Prostate gland (tissue), 2 donors: ENCODE measurements at regions not wholly inside any gene's neighbourhood (a gene's known extent, or its start where the extent isn't known, plus 50 kb on each side); places are given as distances from the start of the nearest gene placed in this dataset.

ENCODE experiments used
- DNase-seq: peaks from one replicate; pipeline ENCODE4 v3.0.0-alpha.2; 2019; ENCODE audit warnings: low spot score
- H3K27ac ChIP-seq, 2 donors: fragments of 200-600 bp; sonication (generic); 2 replicates each; pipeline ENCODE4 v1.5.1; 2017 to 2019
- H3K27me3 ChIP-seq: fragments of 200-600 bp; sonication (generic); replicated peaks from 2 replicates; pipeline ENCODE4 v1.5.1; 2019; ENCODE audit not compliant: insufficient read depth
- H3K36me3 ChIP-seq, 2 donors: fragments of 200-600 bp; sonication (generic); 1 replicate in 1 of 2; 2 replicates in 1 of 2; pipeline versions ENCODE4 v1.5.1 to v1.8.1; 2017 to 2019
- H3K4me1 ChIP-seq: fragments of 200-600 bp; sonication (generic); replicated peaks from 2 replicates; pipeline ENCODE4 v1.5.1; 2019
- H3K4me3 ChIP-seq, 2 donors: fragments of 200-600 bp; sonication (generic); 2 replicates each; pipeline ENCODE4 v1.5.1; 2017 to 2019
- H3K9me3 ChIP-seq: fragments of 200-600 bp; sonication (generic); 2 replicates; pipeline ENCODE4 v1.5.1; 2017
- CTCF ChIP-seq, 4 experiments: fragments of 200-600 bp in 2 of 4; fragments of 450-650 bp in 2 of 4; sonication (generic) in 2 of 4; IDR thresholded peaks; 1 replicate in 3 of 4; 2 replicates in 1 of 4; pipeline ENCODE4 v1.5.1; 2016 to 2019; ENCODE audit warnings: antibody characterized with exemption in 4 of 4, mild to moderate bottlenecking in 2 of 4, moderate library complexity in 2 of 4
- POLR2A ChIP-seq: fragments of 450-650 bp; IDR thresholded peaks from one replicate; pipeline ENCODE4 v1.6.1; 2016; ENCODE audit warnings: antibody characterized with exemption, mild to moderate bottlenecking
- POLR2AphosphoS5 ChIP-seq: sonication (generic); formaldehyde crosslinking; IDR thresholded peaks from one replicate; pipeline ENCODE4 v1.6.1; 2017; ENCODE audit warnings: antibody characterized with exemption
- WGBS: methylation state at CpG from one replicate; pipeline ENCODE4 v1.1.5; 2018; 5-methylcytosine and 5-hydroxymethylcytosine counted together
- intact Hi-C: fragments of 100-400 bp; cut with DNase I; formaldehyde crosslinking; loops from one replicate; pipeline ENCODE4 v1.14.2; 2022

- H3K36me3 ChIP-seq: no peaks in the 10 kb centered on the region
- H3K27ac ChIP-seq: no peak overlapping the region
- no peaks in the 10 kb centered on the region for H3K4me1 ChIP-seq
- no peak for DNase-seq
- no peaks in the 10 kb centered on the region for H3K9me3 ChIP-seq
- WGBS: 62% methylated on average over 3 of the region's 3 CpGs
- H3K4me3 ChIP-seq: no peak overlapping the region
- intact Hi-C loops: no loop called here
- H3K27me3 ChIP-seq: no peaks in the 10 kb centered on the region
- TF ChIP-seq CTCF (IDR thresholded peaks at IDR 0.05) (no peak), POLR2A (no peak), POLR2AphosphoS5 (no peak)
These were observed 77.6 kb downstream of the TPBG start for GRCh38 chr6:82441047-82441855.

GRCh38 chr6:82442061-82442719 is 78.6 kb downstream of the TPBG start:
- intact Hi-C loops: no loop called here

GRCh38 chr6:82458147-82458546 is 94.5 kb downstream of the TPBG start:
- TF ChIP-seq POLR2A (no peak), POLR2AphosphoS5 (no peak), CTCF (IDR thresholded peaks at IDR 0.05) (no peak)
- Histone ChIP-seq H3K27me3 (no peaks in the 10 kb centered on the region), H3K27ac (no peak overlapping the region), H3K36me3 (no peaks in the 10 kb centered on the region), H3K4me3 (no peak overlapping the region), H3K9me3 (no peaks in the 10 kb centered on the region), H3K4me1 (no peaks in the 10 kb centered on the region)
- intact Hi-C loops: no loop called here
- no peak for DNase-seq

More at GRCh38 chr6:82442061-82442719, 78.6 kb downstream of the TPBG start:
- no peak for DNase-seq
- Histone ChIP-seq H3K36me3 (no peaks in the 10 kb centered on the region), H3K27me3 (no peaks in the 10 kb centered on the region), H3K27ac (no peak overlapping the region), H3K4me3 (no peak overlapping the region), H3K9me3 (no peaks in the 10 kb centered on the region), H3K4me1 (no peaks in the 10 kb centered on the region)
- WGBS: 69% methylated on average over 7 of the region's 7 CpGs
- TF ChIP-seq POLR2A: no peak

GRCh38 chr6:82458705-82459104 is 95.1 kb downstream of the TPBG start:
- no peak for DNase-seq
- no peaks in the 10 kb centered on the region for H3K27me3 ChIP-seq
- H3K27ac ChIP-seq: no peak overlapping the region
- 81% methylated on average over 2 of the region's 2 CpGs for WGBS
- no peaks in the 10 kb centered on the region for H3K4me1 ChIP-seq
- no peaks in the 10 kb centered on the region for H3K9me3 ChIP-seq
- TF ChIP-seq CTCF (IDR thresholded peaks at IDR 0.05): no peak
- TF ChIP-seq POLR2A: no peak
- TF ChIP-seq POLR2AphosphoS5: no peak
- H3K4me3 ChIP-seq: no peak overlapping the region
- H3K36me3 ChIP-seq: no peaks in the 10 kb centered on the region
- intact Hi-C loops: no loop called here

- WGBS: 74% methylated on average over 1 of the region's 1 CpG
- no peaks in the 10 kb centered on the region for H3K9me3 ChIP-seq
- no peak overlapping the region for H3K4me3 ChIP-seq
- DNase-seq: no peak
- H3K27ac ChIP-seq: no peak overlapping the region
- no peaks in the 10 kb centered on the region for H3K27me3 ChIP-seq
- TF ChIP-seq POLR2A (no peak), CTCF (IDR thresholded peaks at IDR 0.05) (no peak), POLR2AphosphoS5 (no peak)
- H3K36me3 ChIP-seq: no peaks in the 10 kb centered on the region
- no peaks in the 10 kb centered on the region for H3K4me1 ChIP-seq
- intact Hi-C loops: no loop called here
These were observed 97.9 kb downstream of the TPBG start for GRCh38 chr6:82461536-82461935.
